ENCODE measurements at regions not wholly inside any gene's neighbourhood (a gene's known extent, or its start where the extent isn't known, plus 50 kb on each side); places are given as distances from the start of the nearest gene placed in this dataset.

GRCh38 chr4:38464328-38464727 lies 199.7 kb upstream of the KLF3 start:
- intact Hi-C loops (cut with micrococcal nuclease; ENCODE audit: unreplicated experiment): no loop called here
- H3K36me3 ChIP-seq (ENCODE audit: insufficient read depth, low read length, poor library complexity, severe bottlenecking): no peaks in the 10 kb centered on the region
- no TSS peak for BruUV-seq (replicated peaks)
- no peaks in the 10 kb centered on the region for H3K27me3 ChIP-seq (replicated peaks; ENCODE audit: insufficient read depth, low read depth, low read length, poor library complexity)
- no peaks in the 10 kb centered on the region for H3K9me3 ChIP-seq (ENCODE audit: low read depth, low read length, poor library complexity, severe bottlenecking)
- ChIA-PET CTCF (no interaction called here), POLR2A (ENCODE audit: low non-redundant PET) (no interaction called here)
- H3K27ac ChIP-seq (ENCODE audit: low read depth, low read length, poor library complexity, severe bottlenecking): no peak overlapping the region
- no peak for DNase-seq (ENCODE audit: low spot score)
- TF ChIP-seq EZH2 (IDR thresholded peaks at IDR 0.05; ENCODE audit: borderline replicate concordance, low read depth, low read length, poor library complexity, severe bottlenecking): no peak
- TF ChIP-seq, protein P1, sequence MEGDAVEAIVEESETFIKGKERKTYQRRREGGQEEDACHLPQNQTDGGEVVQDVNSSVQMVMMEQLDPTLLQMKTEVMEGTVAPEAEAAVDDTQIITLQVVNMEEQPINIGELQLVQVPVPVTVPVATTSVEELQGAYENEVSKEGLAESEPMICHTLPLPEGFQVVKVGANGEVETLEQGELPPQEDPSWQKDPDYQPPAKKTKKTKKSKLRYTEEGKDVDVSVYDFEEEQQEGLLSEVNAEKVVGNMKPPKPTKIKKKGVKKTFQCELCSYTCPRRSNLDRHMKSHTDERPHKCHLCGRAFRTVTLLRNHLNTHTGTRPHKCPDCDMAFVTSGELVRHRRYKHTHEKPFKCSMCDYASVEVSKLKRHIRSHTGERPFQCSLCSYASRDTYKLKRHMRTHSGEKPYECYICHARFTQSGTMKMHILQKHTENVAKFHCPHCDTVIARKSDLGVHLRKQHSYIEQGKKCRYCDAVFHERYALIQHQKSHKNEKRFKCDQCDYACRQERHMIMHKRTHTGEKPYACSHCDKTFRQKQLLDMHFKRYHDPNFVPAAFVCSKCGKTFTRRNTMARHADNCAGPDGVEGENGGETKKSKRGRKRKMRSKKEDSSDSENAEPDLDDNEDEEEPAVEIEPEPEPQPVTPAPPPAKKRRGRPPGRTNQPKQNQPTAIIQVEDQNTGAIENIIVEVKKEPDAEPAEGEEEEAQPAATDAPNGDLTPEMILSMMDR (conservative IDR thresholded peaks at IDR 0.05; ENCODE audit: low read depth, low read length): no peak
- no peak overlapping the region for H3K4me3 ChIP-seq (ENCODE audit: low read depth, low read length, poor library complexity, severe bottlenecking)
- no peaks in the 10 kb centered on the region for H3K4me1 ChIP-seq (ENCODE audit: insufficient read depth, low read length, poor library complexity, severe bottlenecking)

GRCh38 chr4:38466401-38466800 lies 197.6 kb upstream of the KLF3 start:
- Histone ChIP-seq H3K36me3 (ENCODE audit: insufficient read depth, low read length, poor library complexity, severe bottlenecking) (no peaks in the 10 kb centered on the region), H3K27ac (ENCODE audit: low read depth, low read length, poor library complexity, severe bottlenecking) (no peak overlapping the region), H3K27me3 (replicated peaks; ENCODE audit: insufficient read depth, low read depth, low read length, poor library complexity) (no peaks in the 10 kb centered on the region), H3K9me3 (ENCODE audit: low read depth, low read length, poor library complexity, severe bottlenecking) (no peaks in the 10 kb centered on the region), H3K4me1 (ENCODE audit: insufficient read depth, low read length, poor library complexity, severe bottlenecking) (no peaks in the 10 kb centered on the region), H3K4me3 (ENCODE audit: low read depth, low read length, poor library complexity, severe bottlenecking) (no peak overlapping the region)
- DNase-seq (ENCODE audit: low spot score): no peak
- TF ChIP-seq, protein P1 (conservative IDR thresholded peaks at IDR 0.05; ENCODE audit: low read depth, low read length): no peak
- no peak for TF ChIP-seq EZH2 (IDR thresholded peaks at IDR 0.05; ENCODE audit: borderline replicate concordance, low read depth, low read length, poor library complexity, severe bottlenecking)
- BruUV-seq (replicated peaks): no TSS peak
- POLR2A ChIA-PET (ENCODE audit: low non-redundant PET): no interaction called here
- intact Hi-C loops (cut with micrococcal nuclease; ENCODE audit: unreplicated experiment): no loop called here
- CTCF ChIA-PET: no interaction called here

DNA sequence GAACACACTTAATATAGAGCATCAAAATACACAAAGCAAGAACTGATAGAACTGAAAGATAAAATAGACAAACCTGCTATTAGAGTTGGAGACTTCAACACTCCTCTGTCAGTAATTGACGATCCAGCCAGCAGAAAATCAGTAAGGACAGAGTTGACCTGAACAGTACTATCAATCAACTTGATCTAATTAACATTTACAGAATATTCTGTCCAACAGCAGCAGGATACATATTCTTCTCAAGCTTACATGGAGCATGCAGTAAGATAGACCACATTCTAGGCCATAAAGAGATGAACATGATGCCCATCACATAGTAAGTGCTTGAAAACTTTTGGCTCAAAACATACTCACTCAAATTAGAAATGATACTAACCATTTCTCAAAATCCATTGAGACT lies 196.7 kb upstream of the KLF3 start:
- no peak for DNase-seq (ENCODE audit: low spot score)
- no peaks in the 10 kb centered on the region for H3K4me1 ChIP-seq (ENCODE audit: insufficient read depth, low read length, poor library complexity, severe bottlenecking)
- H3K27ac ChIP-seq (ENCODE audit: low read depth, low read length, poor library complexity, severe bottlenecking): no peak overlapping the region
- no peak for TF ChIP-seq EZH2 (IDR thresholded peaks at IDR 0.05; ENCODE audit: borderline replicate concordance, low read depth, low read length, poor library complexity, severe bottlenecking)
- TF ChIP-seq, protein P1 (conservative IDR thresholded peaks at IDR 0.05; ENCODE audit: low read depth, low read length): no peak
- no peaks in the 10 kb centered on the region for H3K9me3 ChIP-seq (ENCODE audit: low read depth, low read length, poor library complexity, severe bottlenecking)
- intact Hi-C loops (cut with micrococcal nuclease; ENCODE audit: unreplicated experiment): no loop called here
- no peaks in the 10 kb centered on the region for H3K27me3 ChIP-seq (replicated peaks; ENCODE audit: insufficient read depth, low read depth, low read length, poor library complexity)
- ChIA-PET CTCF (no interaction called here), POLR2A (ENCODE audit: low non-redundant PET) (no interaction called here)
- H3K36me3 ChIP-seq (ENCODE audit: insufficient read depth, low read length, poor library complexity, severe bottlenecking): no peaks in the 10 kb centered on the region
- H3K4me3 ChIP-seq (ENCODE audit: low read depth, low read length, poor library complexity, severe bottlenecking): no peak overlapping the region
- BruUV-seq (replicated peaks): no TSS peak

All from A673 (cell line).